Kidney (tissue), 13 donors: ENCODE measurements at regions not wholly inside any gene's neighbourhood (a gene's known extent, or its start where the extent isn't known, plus 50 kb on each side); places are given as distances from the start of the nearest gene placed in this dataset.

Experiments used
- DNase-seq, 5 donors: peaks; one replicate each; pipeline ENCODE4 v3.0.0-alpha.2; 2013 to 2020
- FAIRE-seq: peaks from 2 replicates; lab custom pipeline; 2012; peaks lifted over from hg19 to GRCh38; lab: Jason Lieb, UNC
- H3K27ac ChIP-seq, 2 donors: one replicate each; pipeline ENCODE4 v1.7.0; 2013; ENCODE audit warnings: low read depth in 2 of 2, low read length in 2 of 2, inconsistent platforms in 1 of 2
- H3K27me3 ChIP-seq: one replicate; pipeline ENCODE4 v1.7.1; 2013; ENCODE audit warnings: low read length, inconsistent platforms; ENCODE audit not compliant: control insufficient read depth, insufficient read depth
- H3K36me3 ChIP-seq, 3 donors: one replicate each; pipeline versions ENCODE4 v1.7.0 to v1.7.1; 2013; ENCODE audit warnings: low read length in 3 of 3, control low read depth in 1 of 3, inconsistent platforms in 1 of 3; ENCODE audit not compliant: insufficient read depth in 3 of 3, control insufficient read depth in 2 of 3
- H3K4me1 ChIP-seq, 3 donors: one replicate each; pipeline versions ENCODE4 v1.7.0 to v1.7.1; 2013; ENCODE audit warnings: low read length in 3 of 3, inconsistent platforms in 1 of 3, low read depth in 1 of 3; ENCODE audit not compliant: control insufficient read depth in 2 of 3, insufficient read depth in 2 of 3
- H3K4me3 ChIP-seq, 3 donors: one replicate each; pipeline versions ENCODE4 v1.7.0 to v1.8.1; 2013; ENCODE audit warnings: low read length in 3 of 3, control low read depth in 1 of 3, inconsistent platforms in 1 of 3
- H3K9ac ChIP-seq, 3 donors: one replicate each; pipeline versions ENCODE4 v1.7.0 to v1.7.1; 2013; ENCODE audit warnings: low read length in 3 of 3, control low read depth in 1 of 3, inconsistent platforms in 1 of 3
- H3K9me3 ChIP-seq, 3 donors: one replicate each; pipeline versions ENCODE4 v1.7.0 to v1.7.1; 2013; ENCODE audit warnings: low read length in 3 of 3, control low read depth in 1 of 3, inconsistent platforms in 1 of 3; ENCODE audit not compliant: control insufficient read depth in 2 of 3, insufficient read depth in 1 of 3
- intact Hi-C: fragments of 100-400 bp; cut with DNase I; formaldehyde crosslinking; loops from one replicate; pipeline ENCODE4 v1.11.1; 2022
- TF ChIP-seq, protein P1 (sequence below): IDR thresholded peaks from 3 replicates; pipeline ENCODE4 v1.5.1; 2012; ENCODE audit warnings: mild to moderate bottlenecking, moderate library complexity, borderline replicate concordance; ENCODE audit not compliant: insufficient read depth; ENCODE audit errors: extremely low read depth
- donor health status: control.
- donor health status: control.
- donor health status: control.
- donor health status: control.
- donor health status: control.
- donor health status: DM: yes; HTN: yes; CAD: no.
- donor health status: Normal renal cell carcinoma (clear cell type).

DNA sequence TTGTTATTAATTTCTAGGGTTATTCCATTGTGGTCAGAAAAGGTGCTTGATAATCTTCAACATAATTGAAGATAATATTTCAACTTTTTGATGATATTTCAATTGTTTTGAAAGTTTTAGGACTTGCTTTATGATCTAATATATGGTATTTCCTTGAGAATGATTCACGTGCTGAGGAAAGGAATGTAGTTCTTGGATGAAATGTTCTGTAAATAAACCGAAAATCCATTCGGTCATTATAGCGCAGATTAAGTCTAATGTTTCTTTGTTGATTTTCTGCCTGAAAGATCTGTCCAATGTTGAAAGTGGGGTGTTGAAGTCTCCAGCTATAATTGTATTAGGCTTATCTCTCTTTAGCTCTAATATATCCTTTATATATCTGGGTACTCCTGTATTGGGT is 617.5 kb upstream of the NECTIN3 start:
- Histone ChIP-seq H3K27me3 (no peaks in the 10 kb centered on the region), H3K36me3 (no peaks in the 10 kb centered on the region), H3K27ac (no peak overlapping the region), H3K9ac (no peak overlapping the region), H3K4me3 (no peak overlapping the region), H3K9me3 (no peaks in the 10 kb centered on the region), H3K4me1 (no peaks in the 10 kb centered on the region)
- FAIRE-seq (no peak), DNase-seq (no peak)
- intact Hi-C loops, result no loop called here
- TF ChIP-seq, protein P1, sequence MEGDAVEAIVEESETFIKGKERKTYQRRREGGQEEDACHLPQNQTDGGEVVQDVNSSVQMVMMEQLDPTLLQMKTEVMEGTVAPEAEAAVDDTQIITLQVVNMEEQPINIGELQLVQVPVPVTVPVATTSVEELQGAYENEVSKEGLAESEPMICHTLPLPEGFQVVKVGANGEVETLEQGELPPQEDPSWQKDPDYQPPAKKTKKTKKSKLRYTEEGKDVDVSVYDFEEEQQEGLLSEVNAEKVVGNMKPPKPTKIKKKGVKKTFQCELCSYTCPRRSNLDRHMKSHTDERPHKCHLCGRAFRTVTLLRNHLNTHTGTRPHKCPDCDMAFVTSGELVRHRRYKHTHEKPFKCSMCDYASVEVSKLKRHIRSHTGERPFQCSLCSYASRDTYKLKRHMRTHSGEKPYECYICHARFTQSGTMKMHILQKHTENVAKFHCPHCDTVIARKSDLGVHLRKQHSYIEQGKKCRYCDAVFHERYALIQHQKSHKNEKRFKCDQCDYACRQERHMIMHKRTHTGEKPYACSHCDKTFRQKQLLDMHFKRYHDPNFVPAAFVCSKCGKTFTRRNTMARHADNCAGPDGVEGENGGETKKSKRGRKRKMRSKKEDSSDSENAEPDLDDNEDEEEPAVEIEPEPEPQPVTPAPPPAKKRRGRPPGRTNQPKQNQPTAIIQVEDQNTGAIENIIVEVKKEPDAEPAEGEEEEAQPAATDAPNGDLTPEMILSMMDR, result no peak

DNA sequence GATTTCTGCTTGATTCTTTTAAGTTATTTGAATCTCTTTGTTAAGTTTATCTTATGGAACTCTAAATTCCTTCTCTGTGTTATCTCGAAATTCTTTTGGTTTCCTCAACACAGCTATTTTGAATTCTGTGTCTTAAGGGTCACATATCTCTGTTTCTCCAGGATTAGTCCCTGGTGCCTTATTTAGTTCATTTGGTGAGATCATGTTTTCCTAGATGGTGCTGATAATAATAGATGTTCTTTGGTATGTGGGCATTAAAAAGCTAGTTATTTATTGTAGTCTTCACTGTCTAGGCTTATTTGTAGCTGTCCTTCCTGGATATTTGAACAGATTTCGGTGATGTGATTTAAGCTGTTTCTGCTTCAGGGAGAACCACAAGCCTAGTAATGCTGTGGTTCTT is 615.6 kb upstream of the NECTIN3 start:
- no peaks in the 10 kb centered on the region for H3K4me1 ChIP-seq
- H3K9ac ChIP-seq, result no peak overlapping the region
- TF ChIP-seq, protein P1, result no peak
- FAIRE-seq (no peak), DNase-seq (no peak)
- intact Hi-C loops, result no loop called here
- H3K9me3 ChIP-seq, result no peaks in the 10 kb centered on the region
- H3K36me3 ChIP-seq, result no peaks in the 10 kb centered on the region
- H3K4me3 ChIP-seq, result no peak overlapping the region
- H3K27ac ChIP-seq, result no peak overlapping the region
- H3K27me3 ChIP-seq, result no peaks in the 10 kb centered on the region

DNA sequence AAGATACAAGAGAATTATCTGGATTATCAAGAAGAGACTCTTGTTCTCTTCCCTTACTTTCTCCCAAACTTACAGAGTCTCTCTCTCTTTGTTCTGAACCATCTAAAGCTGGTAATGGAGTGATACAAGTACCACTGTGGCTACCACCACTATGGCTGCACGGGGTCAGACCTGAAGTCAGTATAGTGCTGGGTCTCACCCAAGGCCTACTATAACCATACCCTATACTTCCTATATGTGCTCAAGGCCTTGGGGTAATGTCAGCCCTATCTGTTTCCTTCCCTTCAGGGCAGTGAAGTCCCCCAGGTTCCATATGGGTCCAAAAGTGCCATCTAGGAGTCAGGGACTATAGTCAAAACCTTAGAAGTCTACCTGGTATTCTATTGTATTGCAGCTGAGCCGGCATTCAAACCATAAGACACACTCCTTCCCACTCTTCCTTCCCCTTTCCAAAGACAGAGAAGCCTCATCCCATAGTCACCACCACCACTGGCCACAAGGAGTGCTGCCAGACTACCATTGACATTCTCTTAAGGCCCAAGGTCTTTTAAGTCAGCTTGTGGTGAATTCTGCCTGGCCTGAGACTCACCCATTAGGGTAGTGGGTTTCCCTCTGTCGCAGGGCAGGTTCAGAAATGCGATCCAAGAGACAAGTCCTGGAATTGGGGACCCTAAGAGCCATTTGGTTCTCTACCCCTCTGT is 615.0 kb upstream of the NECTIN3 start:
- TF ChIP-seq, protein P1, result no peak
- intact Hi-C loops, result no loop called here
- no peak overlapping the region for H3K27ac ChIP-seq
- no peaks in the 10 kb centered on the region for H3K4me1 ChIP-seq
- no peak overlapping the region for H3K9ac ChIP-seq
- DNase-seq (no peak), FAIRE-seq (no peak)
- H3K36me3 ChIP-seq, result no peaks in the 10 kb centered on the region
- no peaks in the 10 kb centered on the region for H3K27me3 ChIP-seq
- no peak overlapping the region for H3K4me3 ChIP-seq
- no peaks in the 10 kb centered on the region for H3K9me3 ChIP-seq

DNA sequence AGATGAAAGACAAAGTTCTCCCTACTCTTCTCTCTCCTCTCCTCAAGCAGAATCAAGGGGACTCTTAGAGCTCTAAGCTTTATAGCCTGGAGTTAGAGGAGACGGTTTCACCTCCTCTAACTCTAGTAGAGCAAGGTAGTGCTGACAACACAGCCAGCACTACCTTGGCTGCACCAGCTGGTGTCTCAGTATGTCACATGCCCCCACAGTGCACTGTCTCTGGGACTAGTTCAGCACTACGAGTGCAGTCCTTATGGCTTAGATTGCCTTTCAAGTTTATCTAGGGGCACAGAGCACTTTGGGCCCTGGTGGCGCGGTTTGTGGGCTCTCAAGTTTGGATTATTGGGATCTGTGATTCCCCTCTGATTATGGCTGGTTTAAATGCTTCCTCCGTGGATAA is 614.1 kb upstream of the NECTIN3 start:
- intact Hi-C loops, result no loop called here
- H3K36me3 ChIP-seq, result no peaks in the 10 kb centered on the region
- no peak for FAIRE-seq
- H3K27ac ChIP-seq, result no peak overlapping the region
- no peaks in the 10 kb centered on the region for H3K9me3 ChIP-seq
- no peak overlapping the region for H3K4me3 ChIP-seq
- no peak overlapping the region for H3K9ac ChIP-seq
- H3K4me1 ChIP-seq, result no peaks in the 10 kb centered on the region
- DNase-seq, result no peak
- TF ChIP-seq, protein P1, result no peak
- H3K27me3 ChIP-seq, result no peaks in the 10 kb centered on the region
